ENCODE measurements at regions not wholly inside any gene's neighbourhood (a gene's known extent, or its start where the extent isn't known, plus 50 kb on each side); places are given as distances from the start of the nearest gene placed in this dataset.

- TF ChIP-seq PRDM1 (tag by site-specific recombination; IDR thresholded peaks at IDR 0.05) (peak; percentile 91), ZNF223 (tag by site-specific recombination; IDR thresholded peaks at IDR 0.05) (no peak), SALL2 (tag by site-specific recombination; IDR thresholded peaks at IDR 0.05; ENCODE audit: borderline replicate concordance) (no peak), SCRT2 (tag by site-specific recombination; IDR thresholded peaks at IDR 0.05) (no peak)
- POLR2A ChIA-PET: no interaction called here
- H3K4me3 ChIP-seq (ENCODE audit: low read depth, low read length): no peak overlapping the region
Observed at GRCh38 chrX:1909419-1910206, 294.8 kb downstream of the ASMT start.

GRCh38 chrX:1910207-1910470 lies 295.3 kb downstream of the ASMT start:
- no peaks in the 10 kb centered on the region for H3K4me1 ChIP-seq (ENCODE audit: control insufficient read depth, insufficient read depth, low read length)
- POLR2A ChIA-PET: no interaction called here
- H3K4me3 ChIP-seq (ENCODE audit: low read depth, low read length): no peak overlapping the region
- no peak overlapping the region for H3K27ac ChIP-seq (ENCODE audit: extremely low read depth, low read depth, low read length)
- H3K36me3 ChIP-seq (ENCODE audit: control insufficient read depth in 2 of 2, insufficient read depth in 1 of 2, low read length in 2 of 2): no peaks in the 10 kb centered on the region
- no peaks in the 10 kb centered on the region for H3K9me3 ChIP-seq (ENCODE audit: control insufficient read depth, insufficient read depth, low read depth, low read length)
- TF ChIP-seq ZNF404 (tag by site-specific recombination; IDR thresholded peaks at IDR 0.05) (no peak), MYNN (tag by site-specific recombination; IDR thresholded peaks at IDR 0.05; ENCODE audit: borderline replicate concordance) (no peak), BCL6B (tag by site-specific recombination; IDR thresholded peaks at IDR 0.05) (no peak), ZNF366 (tag by site-specific recombination; conservative IDR thresholded peaks at IDR 0.05) (peak; percentile 70; the same call in 1 of the 2 replicates), ZNF596 (tag by site-specific recombination; IDR thresholded peaks at IDR 0.05) (peak; percentile 69), ZNF23 (tag by site-specific recombination; IDR thresholded peaks at IDR 0.05; ENCODE audit: borderline replicate concordance) (no peak), ZNF830 (tag by site-specific recombination; IDR thresholded peaks at IDR 0.05; ENCODE audit: low read depth) (no peak), GLI4 (tag by site-specific recombination; IDR thresholded peaks at IDR 0.05) (no peak), OSR2 (tag by site-specific recombination; IDR thresholded peaks at IDR 0.05) (no peak), ZNF658 (tag by site-specific recombination; IDR thresholded peaks at IDR 0.05) (no peak), ZNF24 (tag by site-specific recombination; IDR thresholded peaks at IDR 0.05) (no peak), PRDM2 (tag by site-specific recombination; IDR thresholded peaks at IDR 0.05; ENCODE audit: borderline replicate concordance) (no peak), ZIC2 (tag by site-specific recombination; IDR thresholded peaks at IDR 0.05) (no peak), SCRT1 (tag by site-specific recombination; IDR thresholded peaks at IDR 0.05; ENCODE audit: borderline replicate concordance) (no peak)
- CTCF ChIA-PET: no interaction called here

More at GRCh38 chrX:1909419-1910206, 294.8 kb downstream of the ASMT start:
- Histone ChIP-seq H3K4me1 (ENCODE audit: control insufficient read depth, insufficient read depth, low read length) (no peaks in the 10 kb centered on the region), H3K36me3 (ENCODE audit: control insufficient read depth in 2 of 2, insufficient read depth in 1 of 2, low read length in 2 of 2) (no peaks in the 10 kb centered on the region), H3K27ac (ENCODE audit: extremely low read depth, low read depth, low read length) (no peak overlapping the region), H3K9me3 (ENCODE audit: control insufficient read depth, insufficient read depth, low read depth, low read length) (no peaks in the 10 kb centered on the region)
- CTCF ChIA-PET: no interaction called here
